WERI-Rb-1 (cell line): ENCODE measurements at regions not wholly inside any gene's neighbourhood (a gene's known extent, or its start where the extent isn't known, plus 50 kb on each side); places are given as distances from the start of the nearest gene placed in this dataset.

Source experiments
- DNase-seq: peaks from one replicate; pipeline ENCODE4 v3.0.0-alpha.2; 2020
- H3K27ac ChIP-seq: fragments of 250-450 bp; sonication (Bioruptor Pico); 2 replicates; pipeline ENCODE4 v1.5.1; 2020; ENCODE audit warnings: mild to moderate bottlenecking, moderate library complexity
- H3K27me3 ChIP-seq: fragments of 250-450 bp; sonication (Bioruptor Pico); 2 replicates; pipeline ENCODE4 v1.5.1; 2021; ENCODE audit warnings: mild to moderate bottlenecking, low read depth, moderate library complexity; ENCODE audit not compliant: insufficient read depth, severe bottlenecking
- H3K36me3 ChIP-seq: fragments of 250-450 bp; sonication (Bioruptor Pico); 2 replicates; pipeline ENCODE4 v1.5.1; 2020; ENCODE audit warnings: mild to moderate bottlenecking, moderate library complexity
- H3K4me3 ChIP-seq: 2 replicates; pipeline ENCODE4 v1.5.1; 2011; ENCODE audit warnings: low read depth, mild to moderate bottlenecking, control low read depth, low read length
- H3K9me3 ChIP-seq: fragments of 250-450 bp; sonication (Bioruptor Pico); 2 replicates; pipeline ENCODE4 v1.5.1; 2021; ENCODE audit warnings: mild to moderate bottlenecking, moderate library complexity; ENCODE audit not compliant: severe bottlenecking
- TF ChIP-seq, protein P1 (sequence below): IDR thresholded peaks from 2 replicates; pipeline ENCODE4 v1.5.1; 2011; ENCODE audit warnings: low read depth, mild to moderate bottlenecking, control low read depth, inconsistent platforms, low read length

DNA sequence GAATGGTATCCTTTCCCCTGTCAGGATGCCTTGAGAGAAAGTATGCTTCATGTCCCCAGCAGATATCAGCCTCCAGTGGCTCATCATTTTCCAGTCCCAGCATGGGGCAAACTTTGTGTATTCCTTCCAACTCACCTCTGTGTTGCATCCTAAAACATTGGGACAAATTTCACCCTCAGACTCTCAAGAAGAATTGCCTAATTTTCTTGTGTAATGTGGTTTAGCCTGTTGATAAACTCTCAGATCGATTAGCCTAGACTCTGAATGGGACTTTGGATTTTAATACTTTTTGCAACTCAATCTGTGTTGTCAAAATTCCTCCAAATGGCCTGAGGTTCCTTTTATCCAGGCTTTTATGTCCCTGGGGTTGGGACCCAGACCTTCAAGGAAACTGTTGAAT lies 805.3 kb downstream of the C4orf33 start:
- Histone ChIP-seq H3K27me3 (no peaks in the 10 kb centered on the region), H3K4me3 (no peak overlapping the region), H3K9me3 (no peaks in the 10 kb centered on the region), H3K27ac (no peak overlapping the region), H3K36me3 (no peaks in the 10 kb centered on the region)
- TF ChIP-seq, protein P1, sequence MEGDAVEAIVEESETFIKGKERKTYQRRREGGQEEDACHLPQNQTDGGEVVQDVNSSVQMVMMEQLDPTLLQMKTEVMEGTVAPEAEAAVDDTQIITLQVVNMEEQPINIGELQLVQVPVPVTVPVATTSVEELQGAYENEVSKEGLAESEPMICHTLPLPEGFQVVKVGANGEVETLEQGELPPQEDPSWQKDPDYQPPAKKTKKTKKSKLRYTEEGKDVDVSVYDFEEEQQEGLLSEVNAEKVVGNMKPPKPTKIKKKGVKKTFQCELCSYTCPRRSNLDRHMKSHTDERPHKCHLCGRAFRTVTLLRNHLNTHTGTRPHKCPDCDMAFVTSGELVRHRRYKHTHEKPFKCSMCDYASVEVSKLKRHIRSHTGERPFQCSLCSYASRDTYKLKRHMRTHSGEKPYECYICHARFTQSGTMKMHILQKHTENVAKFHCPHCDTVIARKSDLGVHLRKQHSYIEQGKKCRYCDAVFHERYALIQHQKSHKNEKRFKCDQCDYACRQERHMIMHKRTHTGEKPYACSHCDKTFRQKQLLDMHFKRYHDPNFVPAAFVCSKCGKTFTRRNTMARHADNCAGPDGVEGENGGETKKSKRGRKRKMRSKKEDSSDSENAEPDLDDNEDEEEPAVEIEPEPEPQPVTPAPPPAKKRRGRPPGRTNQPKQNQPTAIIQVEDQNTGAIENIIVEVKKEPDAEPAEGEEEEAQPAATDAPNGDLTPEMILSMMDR = no peak
- no peak for DNase-seq

DNA sequence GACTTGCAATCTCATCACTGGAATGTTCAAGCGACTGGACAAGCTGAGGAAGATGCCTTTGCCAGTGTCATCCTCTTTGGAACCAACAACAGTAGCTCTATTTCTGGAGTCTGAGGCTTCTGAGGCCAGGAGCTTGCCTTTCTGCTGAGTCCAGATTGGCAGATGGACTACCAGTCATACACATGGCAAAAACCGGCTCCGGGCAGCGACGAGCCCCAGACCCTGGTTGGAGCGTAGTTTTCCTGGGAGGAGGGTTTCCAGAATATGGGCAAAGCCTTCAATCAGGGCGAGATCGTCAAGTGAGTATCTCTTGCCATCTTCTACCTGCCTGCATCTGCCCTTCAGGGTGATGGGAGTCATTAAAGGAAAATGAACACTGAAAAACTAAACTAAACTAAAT lies 807.9 kb downstream of the C4orf33 start:
- Histone ChIP-seq H3K27ac (no peak overlapping the region), H3K27me3 (no peaks in the 10 kb centered on the region), H3K9me3 (no peaks in the 10 kb centered on the region), H3K4me3 (no peak overlapping the region), H3K36me3 (no peaks in the 10 kb centered on the region)
- TF ChIP-seq, protein P1 = no peak
- DNase-seq = no peak

DNA sequence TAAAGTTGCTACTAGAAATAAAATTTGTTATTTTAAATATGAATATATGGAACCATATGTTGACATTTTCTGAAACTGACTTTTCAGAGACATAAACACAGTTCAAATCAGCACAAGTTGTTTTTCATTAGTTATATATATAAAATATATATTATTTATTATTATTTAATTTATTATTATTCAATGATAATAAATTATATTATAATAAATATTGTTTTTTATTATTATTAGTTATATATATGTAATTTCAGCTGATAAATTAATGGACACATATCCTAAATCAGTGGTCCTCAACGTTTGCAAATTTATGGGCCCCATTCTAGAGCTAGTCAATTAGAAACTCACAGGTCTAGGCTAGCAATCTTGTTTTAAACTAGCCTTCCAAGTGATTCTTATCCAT lies 809.3 kb downstream of the C4orf33 start:
- H3K27me3 ChIP-seq = no peaks in the 10 kb centered on the region
- DNase-seq = no peak
- H3K27ac ChIP-seq = no peak overlapping the region
- no peaks in the 10 kb centered on the region for H3K36me3 ChIP-seq
- H3K4me3 ChIP-seq = no peak overlapping the region
- TF ChIP-seq, protein P1 = no peak
- no peaks in the 10 kb centered on the region for H3K9me3 ChIP-seq

DNA sequence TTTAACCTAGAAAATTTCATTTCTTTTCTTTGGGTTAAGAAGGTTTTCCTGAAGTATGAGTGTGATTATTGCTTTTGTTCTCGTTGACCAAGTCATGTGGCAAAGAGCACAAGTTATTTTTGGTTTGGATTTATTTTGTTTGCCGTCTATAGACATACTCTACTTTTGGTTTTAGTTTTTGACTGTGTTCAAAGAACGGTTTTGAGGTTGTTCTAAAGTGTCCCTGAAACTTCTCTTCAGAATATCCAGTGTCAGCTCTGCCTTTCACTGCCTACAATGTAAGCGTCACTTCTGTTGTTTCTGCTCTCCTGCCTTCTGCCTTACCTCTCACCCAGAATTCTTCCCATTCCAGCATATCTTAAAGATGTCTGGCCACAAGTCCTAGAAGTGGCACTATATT lies 812.2 kb downstream of the C4orf33 start:
- DNase-seq = no peak
- no peak overlapping the region for H3K4me3 ChIP-seq
- no peaks in the 10 kb centered on the region for H3K27me3 ChIP-seq
- H3K27ac ChIP-seq = no peak overlapping the region
- TF ChIP-seq, protein P1 = no peak
- H3K36me3 ChIP-seq = no peaks in the 10 kb centered on the region
- H3K9me3 ChIP-seq = no peaks in the 10 kb centered on the region

DNA sequence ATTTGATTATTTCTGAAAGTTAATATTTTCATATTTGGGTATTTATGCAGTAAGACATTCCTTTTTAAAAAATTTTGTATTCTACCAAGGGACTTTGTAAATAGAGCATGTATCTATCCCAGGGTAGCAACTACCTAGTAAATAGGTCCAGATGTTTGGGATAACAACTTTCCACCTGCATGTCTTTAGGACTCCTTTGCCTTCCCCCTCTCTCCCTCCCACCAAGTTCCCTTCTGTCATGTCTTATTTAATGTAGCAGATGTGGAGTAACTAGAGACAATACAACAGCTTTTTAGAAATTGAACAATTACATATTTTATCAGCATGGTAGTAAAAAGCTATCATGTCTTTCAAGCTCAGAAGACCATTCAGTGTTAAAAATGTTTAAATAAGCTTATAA lies 821.0 kb downstream of the C4orf33 start:
- TF ChIP-seq, protein P1 = no peak

DNA sequence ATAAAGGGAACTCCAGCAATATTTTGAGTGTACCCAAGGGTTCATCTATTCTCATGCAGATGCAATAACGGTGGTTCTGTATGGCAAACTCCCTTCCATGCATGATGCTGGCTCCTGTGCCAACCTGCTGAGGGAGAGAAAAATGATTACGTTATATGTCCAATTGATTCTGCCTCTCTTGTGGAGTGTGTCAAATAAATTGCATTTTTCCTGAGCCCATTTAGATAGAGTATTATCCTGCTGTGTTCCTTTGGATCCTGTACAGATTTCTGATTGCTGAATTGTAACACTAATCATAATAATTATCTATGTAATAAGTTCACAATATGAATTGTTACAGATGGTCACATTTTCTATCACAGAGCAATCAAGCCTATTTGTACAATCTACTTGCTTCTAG lies 821.7 kb downstream of the C4orf33 start:
- TF ChIP-seq, protein P1 = no peak
- Histone ChIP-seq H3K36me3 (no peaks in the 10 kb centered on the region), H3K9me3 (no peaks in the 10 kb centered on the region), H3K4me3 (no peak overlapping the region), H3K27ac (no peak overlapping the region), H3K27me3 (no peaks in the 10 kb centered on the region)
- no peak for DNase-seq

More for the DNA sequence above, 821.0 kb downstream of the C4orf33 start:
- Histone ChIP-seq H3K9me3 (no peaks in the 10 kb centered on the region), H3K27ac (no peak overlapping the region), H3K4me3 (no peak overlapping the region), H3K36me3 (no peaks in the 10 kb centered on the region), H3K27me3 (no peaks in the 10 kb centered on the region)
- DNase-seq = no peak
